ENCODE measurements at regions not wholly inside any gene's neighbourhood (a gene's known extent, or its start where the extent isn't known, plus 50 kb on each side); places are given as distances from the start of the nearest gene placed in this dataset.

DNA sequence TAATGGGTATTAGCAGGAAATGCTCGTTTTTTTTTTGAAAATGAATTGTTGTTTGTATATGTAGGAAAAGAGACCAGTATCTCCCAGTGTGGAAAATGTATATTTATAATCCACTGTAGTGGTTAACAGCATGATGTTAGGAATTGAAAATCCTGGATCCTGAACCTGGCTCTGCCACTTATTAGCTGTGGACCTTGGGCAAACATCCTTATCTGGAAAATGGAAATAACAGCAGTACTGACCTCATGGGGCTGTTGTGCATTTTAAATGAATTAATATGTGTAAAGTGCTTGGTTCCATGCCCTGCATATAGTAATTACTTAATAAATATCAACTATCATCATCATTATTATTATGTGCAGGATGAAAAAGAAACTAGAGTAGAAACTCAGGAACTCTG is 251.3 kb downstream of the CDCA7 start:
- no CpG with 5 or more reads among the region's 1 CpG for WGBS (ENCODE audit: extremely low coverage, insufficient read length, low lambda C conversion rate)
- peaks cover 0 to 4% (median 2%) of the 10 kb centered on the region in 3 experiments; a peak in 6 of 7 replicates for H3K36me3 Mint-ChIP-seq (ENCODE audit: insufficient read depth in 1 of 3, low read depth in 3 of 3)
- Histone ChIP-seq H3K27ac (ENCODE audit: insufficient read length, low read depth, low read length) (no peak overlapping the region), H3K23me2 (ENCODE audit: insufficient read length, low read depth, low read length, poor library complexity, severe bottlenecking) (no peaks in the 10 kb centered on the region), H3K9me3 (ENCODE audit: control insufficient read depth, low read depth, low read length) (no peaks in the 10 kb centered on the region), H3K4ac (ENCODE audit: low read depth, low read length) (no peak overlapping the region), H3K27me3 (ENCODE audit: insufficient read depth, low read length) (no peaks in the 10 kb centered on the region), H2AK5ac (ENCODE audit: insufficient read length, low read length) (no peak overlapping the region), H2BK15ac (ENCODE audit: low read depth, low read length) (no peak overlapping the region), H3T11ph (ENCODE audit: low read length) (no peak overlapping the region), H3K56ac (ENCODE audit: insufficient read length, low read depth, low read length) (no peak overlapping the region), H2BK20ac (ENCODE audit: low read depth, low read length, poor library complexity, severe bottlenecking) (no peak overlapping the region), H3K4me2 (ENCODE audit: insufficient read depth, insufficient read length, low read length) (no peak overlapping the region), H3K18ac (ENCODE audit: insufficient read length, low read depth, low read length) (no peak overlapping the region), H3K4me1 (ENCODE audit: insufficient read depth, low read length) (no peaks in the 10 kb centered on the region), H3K79me2 (ENCODE audit: insufficient read depth, low read length) (no peaks in the 10 kb centered on the region), H3K14ac (ENCODE audit: insufficient read depth, low read length) (no peak overlapping the region), H2BK12ac (ENCODE audit: insufficient read length, low read depth, low read length) (no peak overlapping the region), H4K5ac (ENCODE audit: insufficient read length, low read depth, low read length) (no peak overlapping the region), H3K9ac (ENCODE audit: extremely low read depth, insufficient read length, low read length) (no peak overlapping the region), H4K8ac (replicated peaks; ENCODE audit: insufficient read length, low read depth, low read length) (no peak overlapping the region), H3K79me1 (ENCODE audit: insufficient read depth, low read depth, low read length, poor library complexity, severe bottlenecking) (no peaks in the 10 kb centered on the region), H4K20me1 (ENCODE audit: control insufficient read depth, insufficient read depth, insufficient read length) (no peaks in the 10 kb centered on the region), H3K23ac (ENCODE audit: insufficient read length, low read depth, low read length) (no peak overlapping the region), H2AFZ (ENCODE audit: low read length) (no peak overlapping the region), H2BK5ac (ENCODE audit: insufficient read length, low read length) (no peak overlapping the region), H2BK120ac (ENCODE audit: low read depth, low read length, poor library complexity, severe bottlenecking) (no peak overlapping the region), H4K91ac (ENCODE audit: insufficient read length, low read depth, low read length) (no peak overlapping the region)
- no peaks in the 10 kb centered on the region for H3K27me3 Mint-ChIP-seq (ENCODE audit: low read depth)
- H3K4me3 Mint-ChIP-seq = no peak overlapping the region
- peaks cover 2 to 4% of the 10 kb centered on the region in 2 experiments; a peak in 2 of 5 replicates for H3K9me3 Mint-ChIP-seq
- peaks cover 10 to 27% of the 10 kb centered on the region in 2 experiments for H3K4me1 Mint-ChIP-seq
- no peak for DNase-seq
- no peak overlapping the region; a peak in 1 of 7 replicates for H3K27ac Mint-ChIP-seq
- TF ChIP-seq, protein P1, sequence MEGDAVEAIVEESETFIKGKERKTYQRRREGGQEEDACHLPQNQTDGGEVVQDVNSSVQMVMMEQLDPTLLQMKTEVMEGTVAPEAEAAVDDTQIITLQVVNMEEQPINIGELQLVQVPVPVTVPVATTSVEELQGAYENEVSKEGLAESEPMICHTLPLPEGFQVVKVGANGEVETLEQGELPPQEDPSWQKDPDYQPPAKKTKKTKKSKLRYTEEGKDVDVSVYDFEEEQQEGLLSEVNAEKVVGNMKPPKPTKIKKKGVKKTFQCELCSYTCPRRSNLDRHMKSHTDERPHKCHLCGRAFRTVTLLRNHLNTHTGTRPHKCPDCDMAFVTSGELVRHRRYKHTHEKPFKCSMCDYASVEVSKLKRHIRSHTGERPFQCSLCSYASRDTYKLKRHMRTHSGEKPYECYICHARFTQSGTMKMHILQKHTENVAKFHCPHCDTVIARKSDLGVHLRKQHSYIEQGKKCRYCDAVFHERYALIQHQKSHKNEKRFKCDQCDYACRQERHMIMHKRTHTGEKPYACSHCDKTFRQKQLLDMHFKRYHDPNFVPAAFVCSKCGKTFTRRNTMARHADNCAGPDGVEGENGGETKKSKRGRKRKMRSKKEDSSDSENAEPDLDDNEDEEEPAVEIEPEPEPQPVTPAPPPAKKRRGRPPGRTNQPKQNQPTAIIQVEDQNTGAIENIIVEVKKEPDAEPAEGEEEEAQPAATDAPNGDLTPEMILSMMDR (conservative IDR thresholded peaks at IDR 0.05) = no peak
